GM23248 (cell line): ENCODE measurements at regions not wholly inside any gene's neighbourhood (a gene's known extent, or its start where the extent isn't known, plus 50 kb on each side); places are given as distances from the start of the nearest gene placed in this dataset.

Experiments
- EZH2 ChIP-seq: fragments of 200-600 bp; sonication (generic); IDR thresholded peaks from 2 replicates; pipeline ENCODE4 v1.6.1; 2018; ENCODE audit warnings: antibody characterized with exemption, mild to moderate bottlenecking; ENCODE audit not compliant: insufficient read depth, poor library complexity, severe bottlenecking
- EZH2phosphoT487 ChIP-seq: fragments of 200-600 bp; sonication (generic); IDR thresholded peaks from 2 replicates; pipeline ENCODE4 v1.6.1; 2018; ENCODE audit warnings: antibody characterized with exemption, moderate library complexity, mild to moderate bottlenecking, low read depth; ENCODE audit not compliant: insufficient read depth

DNA sequence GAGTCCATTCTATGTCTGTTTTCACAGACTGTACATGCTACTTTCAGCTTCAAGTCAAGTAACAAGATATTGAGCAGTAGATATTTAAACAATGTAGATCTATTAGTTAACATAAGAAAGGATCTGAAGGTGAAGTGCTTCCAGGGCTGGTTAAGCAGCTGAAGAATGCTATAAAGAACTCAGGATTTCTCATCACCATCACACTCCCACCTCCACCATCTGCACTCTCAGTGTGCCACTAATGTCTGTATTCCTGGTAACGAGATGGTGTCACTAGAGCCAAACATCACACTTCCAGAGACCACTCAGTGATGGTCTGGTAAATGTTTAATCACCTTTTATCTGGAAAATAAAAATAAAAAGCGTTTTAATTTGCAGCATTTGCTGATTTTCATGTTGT, 224.0 kb upstream of the FERD3L start:
- TF ChIP-seq EZH2 (no peak), EZH2phosphoT487 (no peak)
